ENCODE measurements at regions not wholly inside any gene's neighbourhood (a gene's known extent, or its start where the extent isn't known, plus 50 kb on each side); places are given as distances from the start of the nearest gene placed in this dataset.

DNA sequence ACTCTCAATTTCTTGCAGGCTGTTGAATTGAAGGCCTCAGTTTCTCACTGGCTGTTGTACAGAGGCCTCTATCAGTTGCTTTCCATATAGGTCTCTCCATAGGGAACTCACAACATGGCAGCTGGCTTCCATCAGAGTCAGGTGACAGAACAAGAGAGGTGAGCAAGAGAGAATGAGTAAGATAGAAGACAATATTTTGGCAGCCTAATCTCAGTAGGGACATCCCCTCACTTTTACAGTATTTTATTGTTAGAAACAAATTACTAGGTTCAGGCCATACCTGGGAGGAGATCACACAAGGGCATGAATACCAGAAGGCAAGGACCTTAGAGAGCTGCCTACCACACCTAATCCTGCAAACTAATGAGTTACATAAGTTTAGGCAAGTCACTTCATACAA lies 162.8 kb downstream of the ATP6V1G3 start:
- no peak for TF ChIP-seq POLR2A (IDR thresholded peaks at IDR 0.05; ENCODE audit: low read depth, low read length)
- TF ChIP-seq CTCF (IDR thresholded peaks at IDR 0.05; ENCODE audit: extremely low read depth in 1 of 2, insufficient read depth in 1 of 2, low read depth in 1 of 2, low read length in 2 of 2), result no peak
- no peak for TF ChIP-seq FOS (IDR thresholded peaks at IDR 0.05; ENCODE audit: borderline replicate concordance, insufficient read depth, low read length)
- TF ChIP-seq POLR2AphosphoS5 (IDR thresholded peaks at IDR 0.05; ENCODE audit: insufficient read depth, low read depth, low read length), result no peak
